Type B pancreatic cell (in vitro differentiated cells): ENCODE measurements at regions not wholly inside any gene's neighbourhood (a gene's known extent, or its start where the extent isn't known, plus 50 kb on each side); places are given as distances from the start of the nearest gene placed in this dataset.

ENCODE experiments used
- DNase-seq: peaks from one replicate; pipeline ENCODE4 v3.0.0; 2021; ENCODE audit warnings: mixed read lengths; ENCODE audit not compliant: unreplicated experiment; ENCODE audit errors: extremely low spot score
- H3K27ac Mint-ChIP-seq: 2 replicates; pipeline ENCODE4 v1.8.0; 2021; ENCODE audit warnings: mild to moderate bottlenecking, mixed read lengths
- H3K27me3 Mint-ChIP-seq: 2 replicates; pipeline ENCODE4 v1.8.0; 2021; ENCODE audit warnings: mixed read lengths
- H3K36me3 Mint-ChIP-seq: 2 replicates; pipeline ENCODE4 v1.8.0; 2021; ENCODE audit warnings: mixed read lengths
- H3K4me1 Mint-ChIP-seq: one replicate; pipeline ENCODE4 v1.8.0; 2021; ENCODE audit warnings: mixed read lengths; ENCODE audit not compliant: unreplicated experiment
- H3K4me3 Mint-ChIP-seq: 2 replicates; pipeline ENCODE4 v1.8.0; 2021; ENCODE audit warnings: mild to moderate bottlenecking, mixed read lengths
- H3K9me3 Mint-ChIP-seq: 2 replicates; pipeline ENCODE4 v1.8.0; 2021; ENCODE audit warnings: mixed read lengths
- TF ChIP-seq, protein P1 (sequence below): fragments of 200-600 bp; sonication (generic); conservative IDR thresholded peaks from 2 replicates; pipeline ENCODE4 v1.5.0; 2021; ENCODE audit warnings: antibody characterized with exemption, mild to moderate bottlenecking

DNA sequence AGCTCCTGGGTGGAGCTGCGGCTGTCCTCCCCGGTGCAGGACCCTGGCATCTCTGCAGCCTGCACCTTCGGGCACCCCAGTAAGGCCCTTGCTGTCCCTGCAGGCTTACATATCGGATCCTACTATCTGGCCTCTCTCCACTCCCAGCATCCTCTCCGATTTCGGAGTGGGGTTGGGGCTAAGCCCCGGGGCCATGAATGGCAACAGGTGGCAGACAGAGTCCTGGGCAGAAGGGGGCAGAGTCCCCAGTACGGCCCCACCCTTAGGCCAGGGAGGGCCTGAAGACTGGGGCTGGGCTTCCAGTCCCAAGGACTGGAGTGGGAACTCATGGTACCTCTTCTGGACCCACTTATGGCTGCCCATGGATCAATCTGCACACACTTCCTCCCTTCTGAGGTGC, 180.4 kb upstream of the MC4R start:
- Mint-ChIP-seq H3K36me3 (no peaks in the 10 kb centered on the region), H3K9me3 (no peaks in the 10 kb centered on the region), H3K27ac (no peak overlapping the region), H3K4me1 (no peaks in the 10 kb centered on the region), H3K4me3 (no peak overlapping the region), H3K27me3 (no peaks in the 10 kb centered on the region)
- TF ChIP-seq, protein P1, sequence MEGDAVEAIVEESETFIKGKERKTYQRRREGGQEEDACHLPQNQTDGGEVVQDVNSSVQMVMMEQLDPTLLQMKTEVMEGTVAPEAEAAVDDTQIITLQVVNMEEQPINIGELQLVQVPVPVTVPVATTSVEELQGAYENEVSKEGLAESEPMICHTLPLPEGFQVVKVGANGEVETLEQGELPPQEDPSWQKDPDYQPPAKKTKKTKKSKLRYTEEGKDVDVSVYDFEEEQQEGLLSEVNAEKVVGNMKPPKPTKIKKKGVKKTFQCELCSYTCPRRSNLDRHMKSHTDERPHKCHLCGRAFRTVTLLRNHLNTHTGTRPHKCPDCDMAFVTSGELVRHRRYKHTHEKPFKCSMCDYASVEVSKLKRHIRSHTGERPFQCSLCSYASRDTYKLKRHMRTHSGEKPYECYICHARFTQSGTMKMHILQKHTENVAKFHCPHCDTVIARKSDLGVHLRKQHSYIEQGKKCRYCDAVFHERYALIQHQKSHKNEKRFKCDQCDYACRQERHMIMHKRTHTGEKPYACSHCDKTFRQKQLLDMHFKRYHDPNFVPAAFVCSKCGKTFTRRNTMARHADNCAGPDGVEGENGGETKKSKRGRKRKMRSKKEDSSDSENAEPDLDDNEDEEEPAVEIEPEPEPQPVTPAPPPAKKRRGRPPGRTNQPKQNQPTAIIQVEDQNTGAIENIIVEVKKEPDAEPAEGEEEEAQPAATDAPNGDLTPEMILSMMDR = no peak
- no peak for DNase-seq

DNA sequence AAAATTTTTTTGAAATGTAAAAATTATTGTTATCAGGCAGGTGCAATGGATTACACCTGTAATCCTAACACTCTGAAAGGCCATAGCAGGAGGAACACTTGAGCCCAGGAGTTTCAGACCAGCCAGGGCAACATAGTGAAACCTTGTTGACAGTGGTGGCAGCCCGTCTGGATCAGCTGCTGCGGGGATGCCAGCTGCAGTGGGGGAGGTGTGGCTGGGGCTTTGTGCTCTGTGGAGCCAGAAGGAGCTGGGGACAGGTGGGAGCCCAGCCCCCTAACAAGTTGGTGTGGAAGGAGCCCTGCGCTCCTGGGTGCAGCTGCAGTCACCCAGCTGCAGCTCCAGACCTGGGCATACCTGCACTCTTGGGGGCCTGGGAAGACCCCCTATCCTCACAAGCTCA, 182.4 kb upstream of the MC4R start:
- Mint-ChIP-seq H3K36me3 (no peaks in the 10 kb centered on the region), H3K27ac (no peak overlapping the region), H3K4me3 (no peak overlapping the region), H3K27me3 (no peaks in the 10 kb centered on the region), H3K9me3 (no peaks in the 10 kb centered on the region), H3K4me1 (no peaks in the 10 kb centered on the region)
- TF ChIP-seq, protein P1 = no peak
- no peak for DNase-seq

DNA sequence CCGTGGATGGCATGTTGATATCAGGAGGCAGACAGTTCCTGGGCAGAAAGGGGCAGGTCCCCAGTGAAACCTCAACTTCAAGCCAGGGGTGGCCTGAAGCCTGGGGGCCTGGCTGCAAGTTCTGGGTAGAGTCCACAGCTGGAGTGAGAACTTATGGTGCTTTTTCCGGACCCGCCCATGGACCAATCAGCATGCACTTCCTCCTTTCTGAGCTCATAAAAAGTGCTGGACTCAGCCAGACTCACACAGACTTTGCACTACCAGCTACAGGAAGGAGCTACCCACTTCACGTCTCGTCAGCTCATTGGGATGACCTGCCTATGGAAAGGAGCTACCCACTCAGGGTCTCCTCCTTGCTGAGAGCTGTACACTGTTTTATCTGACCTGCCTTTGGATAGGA, 183.1 kb upstream of the MC4R start:
- H3K36me3 Mint-ChIP-seq = no peaks in the 10 kb centered on the region
- TF ChIP-seq, protein P1 = no peak
- no peak overlapping the region for H3K4me3 Mint-ChIP-seq

DNA sequence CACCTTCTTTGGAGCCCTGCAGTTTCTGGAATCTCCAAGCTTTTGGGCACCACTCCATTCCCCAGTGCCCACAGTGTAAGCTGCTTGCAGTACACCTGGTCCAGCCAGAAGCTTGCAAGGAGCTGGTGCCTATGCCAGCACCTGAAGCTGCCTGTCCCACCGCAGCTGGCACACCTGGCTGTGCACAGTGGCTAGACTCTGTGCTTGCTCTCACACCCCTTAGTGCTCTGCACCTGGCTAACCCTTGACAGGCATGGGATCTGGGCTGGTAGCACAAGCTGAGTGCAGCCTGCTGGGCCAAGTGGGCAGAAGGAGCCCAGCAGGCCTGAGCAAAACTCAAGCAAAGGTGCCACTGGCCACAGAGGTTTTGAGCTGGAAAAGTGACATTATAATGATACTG, 183.8 kb upstream of the MC4R start:
- Mint-ChIP-seq H3K4me1 (no peaks in the 10 kb centered on the region), H3K27ac (no peak overlapping the region), H3K27me3 (no peaks in the 10 kb centered on the region), H3K36me3 (no peaks in the 10 kb centered on the region), H3K9me3 (no peaks in the 10 kb centered on the region), H3K4me3 (no peak overlapping the region)
- TF ChIP-seq, protein P1 = no peak
- DNase-seq = no peak

More for the DNA sequence above, 183.1 kb upstream of the MC4R start:
- Mint-ChIP-seq H3K4me1 (no peaks in the 10 kb centered on the region), H3K27ac (no peak overlapping the region), H3K27me3 (no peaks in the 10 kb centered on the region), H3K9me3 (no peaks in the 10 kb centered on the region)
- no peak for DNase-seq

DNA sequence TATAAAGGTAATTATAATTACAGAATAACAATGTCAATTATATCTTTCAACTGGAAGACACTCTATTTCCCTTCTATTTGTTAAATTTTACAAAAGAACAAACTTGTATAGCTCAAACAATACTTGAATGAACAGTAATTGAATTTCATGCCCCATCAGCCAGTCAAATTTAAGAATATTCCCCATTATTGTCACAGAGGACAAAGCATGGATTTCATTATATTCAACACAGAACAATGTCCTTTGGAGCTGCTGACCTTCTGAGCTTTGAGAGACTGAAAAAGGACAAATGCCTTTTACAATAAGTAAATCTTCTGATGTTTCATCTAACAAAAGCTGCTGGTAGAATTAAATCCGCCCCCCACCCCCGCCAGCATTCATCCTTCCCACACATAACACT, 187.5 kb upstream of the MC4R start:
- TF ChIP-seq, protein P1 = no peak
- Mint-ChIP-seq H3K36me3 (no peaks in the 10 kb centered on the region), H3K9me3 (no peaks in the 10 kb centered on the region), H3K4me3 (no peak overlapping the region), H3K27me3 (no peaks in the 10 kb centered on the region), H3K27ac (no peak overlapping the region), H3K4me1 (no peaks in the 10 kb centered on the region)
- DNase-seq = no peak

DNA sequence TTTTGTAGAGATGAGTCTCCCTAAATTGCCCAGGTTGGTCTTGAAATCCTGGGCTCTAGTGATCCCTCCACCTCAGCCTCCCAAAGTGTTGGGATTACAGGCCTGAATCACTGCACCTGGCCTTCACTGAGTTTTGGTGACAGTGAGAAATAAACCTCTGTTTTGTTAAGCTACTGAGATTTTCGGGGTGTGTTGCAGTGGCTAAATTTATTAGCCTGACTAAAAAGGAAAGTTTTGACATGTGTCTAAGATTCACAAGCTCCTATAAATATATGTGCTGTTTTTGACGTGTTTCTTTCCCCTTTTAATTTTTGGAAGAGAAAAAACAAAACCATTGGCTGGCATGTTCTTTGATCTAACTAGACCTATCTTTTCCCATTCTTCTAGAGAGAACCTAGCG, 190.5 kb upstream of the MC4R start:
- Mint-ChIP-seq H3K4me1 (no peaks in the 10 kb centered on the region), H3K27ac (no peak overlapping the region), H3K27me3 (no peaks in the 10 kb centered on the region), H3K4me3 (no peak overlapping the region), H3K9me3 (no peaks in the 10 kb centered on the region), H3K36me3 (no peaks in the 10 kb centered on the region)
- DNase-seq = no peak
- TF ChIP-seq, protein P1 = no peak
